ENCODE measurements at regions not wholly inside any gene's neighbourhood (a gene's known extent, or its start where the extent isn't known, plus 50 kb on each side); places are given as distances from the start of the nearest gene placed in this dataset.

- H3K79me2 ChIP-seq (ENCODE audit: control insufficient read depth, insufficient read depth, low read length) = no peaks in the 10 kb centered on the region
- no peak overlapping the region for H3K27ac ChIP-seq (ENCODE audit: insufficient read depth, low read depth, low read length)
- no peaks in the 10 kb centered on the region for H4K20me1 ChIP-seq (replicated peaks; ENCODE audit: control insufficient read depth, extremely low read depth, insufficient read depth, low read length)
- H3K9me3 ChIP-seq (replicated peaks; ENCODE audit: control insufficient read depth, insufficient read depth, low read length) = no peaks in the 10 kb centered on the region
- intact Hi-C loops (cut with micrococcal nuclease) (no loop called here), dilution Hi-C loops (cut with MboI; ENCODE audit: extremely low pct_ligation_motif_present, low sequenced_read_pairs) (no loop called here)
- H3K4me3 ChIP-seq (replicated peaks in 1 of 3; ENCODE audit: insufficient read depth in 1 of 3, low read depth in 1 of 3, low read length in 3 of 3) = no peak overlapping the region
- H3K36me3 ChIP-seq (ENCODE audit: control insufficient read depth in 2 of 2, extremely low read depth in 1 of 2, insufficient read depth in 2 of 2, low read length in 2 of 2) = no peaks in the 10 kb centered on the region
- BruUV-seq (replicated peaks) = no TSS peak
- no peak for DNase-seq (ENCODE audit: low read depth, low spot score)
- H3K27me3 ChIP-seq (ENCODE audit: control insufficient read depth in 2 of 2, insufficient read depth in 2 of 2, low read length in 2 of 2) = no peaks in the 10 kb centered on the region
- H3K9ac ChIP-seq (replicated peaks; ENCODE audit: extremely low read depth, insufficient read depth, low read length) = no peak overlapping the region
- no peak overlapping the region for H2AFZ ChIP-seq (ENCODE audit: low read depth, low read length)
- H3K4me2 ChIP-seq (ENCODE audit: insufficient read depth, low read length) = no peak overlapping the region
- ChIA-PET CTCF (no interaction called here), POLR2A (no interaction called here)
- H3K4me1 ChIP-seq (ENCODE audit: control insufficient read depth, extremely low read depth, insufficient read depth, low read length) = no peaks in the 10 kb centered on the region
- TF ChIP-seq MYC (IDR thresholded peaks at IDR 0.05; ENCODE audit: low read depth, low read length) = no peak
- no peak for TF ChIP-seq MAX (IDR thresholded peaks at IDR 0.05; ENCODE audit: insufficient read depth, insufficient read length)
- TF ChIP-seq JUN (IDR thresholded peaks at IDR 0.05; ENCODE audit: borderline replicate concordance, insufficient read depth, insufficient read length, low read depth) = no peak
- TF ChIP-seq GATA2 (IDR thresholded peaks at IDR 0.05; ENCODE audit: insufficient read depth, insufficient read length, low read depth, low read length) = no peak
- TF ChIP-seq CTCF (IDR thresholded peaks at IDR 0.05; ENCODE audit: extremely low read depth in 1 of 2, insufficient read depth in 1 of 2, low read depth in 1 of 2, low read length in 2 of 2) = no peak
- no peak for TF ChIP-seq POLR2A (IDR thresholded peaks at IDR 0.05; ENCODE audit: low read depth, low read length)
- no peak for TF ChIP-seq FOS (IDR thresholded peaks at IDR 0.05; ENCODE audit: borderline replicate concordance, insufficient read depth, low read length)
- TF ChIP-seq EZH2 (IDR thresholded peaks at IDR 0.05; ENCODE audit: borderline replicate concordance, low read depth, low read length, severe bottlenecking) = no peak
- TF ChIP-seq POLR2AphosphoS5 (IDR thresholded peaks at IDR 0.05; ENCODE audit: insufficient read depth, low read depth, low read length) = no peak
- FAIRE-seq = no peak
- no peaks in the 10 kb centered on the region for H3K9me1 ChIP-seq (replicated peaks; ENCODE audit: control insufficient read depth, extremely low read depth, insufficient read depth, low read length)
Observed at GRCh38 chr14:57031474-57031873, 221.2 kb upstream of the OTX2 start.
